Astrocyte (in vitro differentiated cells and primary cell): ENCODE measurements at regions not wholly inside any gene's neighbourhood (a gene's known extent, or its start where the extent isn't known, plus 50 kb on each side); places are given as distances from the start of the nearest gene placed in this dataset.

Source experiments
- EZH2 ChIP-seq: IDR thresholded peaks from 2 replicates; pipeline ENCODE4 v1.6.1; 2012; ENCODE audit warnings: mild to moderate bottlenecking, low read length, inconsistent platforms; ENCODE audit not compliant: insufficient read depth
- TF ChIP-seq, protein P1 (sequence below): IDR thresholded peaks from 2 replicates; pipeline ENCODE4 v1.5.1; 2011; ENCODE audit warnings: low read depth, mild to moderate bottlenecking, inconsistent platforms, low read length, moderate library complexity; ENCODE audit not compliant: insufficient read depth

DNA sequence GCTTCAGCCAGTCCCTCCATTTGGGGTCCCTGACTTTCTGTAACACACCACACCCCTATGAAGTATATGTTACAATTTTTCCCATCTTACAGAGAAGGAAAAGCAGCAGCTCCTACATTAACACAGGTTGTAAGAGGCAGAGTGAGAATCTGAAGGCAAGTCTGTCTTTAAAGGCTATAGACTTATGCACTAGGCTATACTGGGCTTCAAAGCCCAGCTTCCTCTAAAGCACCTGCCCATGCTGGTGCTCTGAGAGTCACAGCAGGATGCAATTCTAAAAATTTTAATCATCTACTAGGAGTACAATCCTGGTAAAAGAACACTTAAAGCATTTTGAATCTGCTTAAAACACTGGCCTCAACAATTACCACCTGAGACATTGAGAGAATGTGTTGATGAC, 113.0 kb upstream of the NLGN4Y start:
- TF ChIP-seq, protein P1, sequence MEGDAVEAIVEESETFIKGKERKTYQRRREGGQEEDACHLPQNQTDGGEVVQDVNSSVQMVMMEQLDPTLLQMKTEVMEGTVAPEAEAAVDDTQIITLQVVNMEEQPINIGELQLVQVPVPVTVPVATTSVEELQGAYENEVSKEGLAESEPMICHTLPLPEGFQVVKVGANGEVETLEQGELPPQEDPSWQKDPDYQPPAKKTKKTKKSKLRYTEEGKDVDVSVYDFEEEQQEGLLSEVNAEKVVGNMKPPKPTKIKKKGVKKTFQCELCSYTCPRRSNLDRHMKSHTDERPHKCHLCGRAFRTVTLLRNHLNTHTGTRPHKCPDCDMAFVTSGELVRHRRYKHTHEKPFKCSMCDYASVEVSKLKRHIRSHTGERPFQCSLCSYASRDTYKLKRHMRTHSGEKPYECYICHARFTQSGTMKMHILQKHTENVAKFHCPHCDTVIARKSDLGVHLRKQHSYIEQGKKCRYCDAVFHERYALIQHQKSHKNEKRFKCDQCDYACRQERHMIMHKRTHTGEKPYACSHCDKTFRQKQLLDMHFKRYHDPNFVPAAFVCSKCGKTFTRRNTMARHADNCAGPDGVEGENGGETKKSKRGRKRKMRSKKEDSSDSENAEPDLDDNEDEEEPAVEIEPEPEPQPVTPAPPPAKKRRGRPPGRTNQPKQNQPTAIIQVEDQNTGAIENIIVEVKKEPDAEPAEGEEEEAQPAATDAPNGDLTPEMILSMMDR: no peak
- TF ChIP-seq EZH2: no peak
